ENCODE measurements at regions not wholly inside any gene's neighbourhood (a gene's known extent, or its start where the extent isn't known, plus 50 kb on each side); places are given as distances from the start of the nearest gene placed in this dataset.

GRCh38 chr7:25565949-25566348 lies 337.7 kb upstream of the NPVF start:
- CTCF ChIA-PET = interaction anchor here (0.6 to 11.2 kb wide), 49 partner anchors 9 to 1925 kb away, joined by 3 to 183 read pairs (median 4); no protein-coding TSS in a partner anchor
- no peaks in the 10 kb centered on the region for H3K9me3 Mint-ChIP-seq
- H3K4me1 Mint-ChIP-seq (ENCODE audit: low read depth) = peaks cover 1% of the 10 kb centered on the region
- no peak overlapping the region for H3K27ac Mint-ChIP-seq
- no peaks in the 10 kb centered on the region for H3K36me3 Mint-ChIP-seq (ENCODE audit: low read depth)
- DNase-seq = peak; percentile 75
- intact Hi-C loops (cut with micrococcal nuclease) = loop anchor here (1.0 to 5.0 kb wide), 3 partner anchors 175 to 307 kb away; no protein-coding TSS in a partner anchor
- no peaks in the 10 kb centered on the region for H3K27me3 Mint-ChIP-seq
- peak; percentile 100 for TF ChIP-seq CTCF (IDR thresholded peaks at IDR 0.05)
- POLR2A ChIA-PET = interaction anchor here (0.7 kb wide), 1 partner anchor 18 kb away, joined by 3 read pairs; no protein-coding TSS in a partner anchor
- H3K4me3 Mint-ChIP-seq = no peak overlapping the region
- ATAC-seq = peak; percentile 27

- H3K27ac Mint-ChIP-seq = no peak overlapping the region
- no peak overlapping the region for H3K4me3 Mint-ChIP-seq
- H3K36me3 Mint-ChIP-seq (ENCODE audit: low read depth) = no peaks in the 10 kb centered on the region
- intact Hi-C loops (cut with micrococcal nuclease) = loop anchor here (2.0 to 5.0 kb wide), 2 partner anchors 177 to 285 kb away; no protein-coding TSS in a partner anchor
- DNase-seq (no peak), ATAC-seq (no peak)
- ChIA-PET CTCF (interaction anchor here (1.1 to 11.2 kb wide), 9 partner anchors 10 to 350 kb away, joined by 3 to 183 read pairs (median 3); no protein-coding TSS in a partner anchor), POLR2A (no interaction called here)
- no peaks in the 10 kb centered on the region for H3K27me3 Mint-ChIP-seq
- peaks cover 1% of the 10 kb centered on the region for H3K4me1 Mint-ChIP-seq (ENCODE audit: low read depth)
- TF ChIP-seq CTCF (IDR thresholded peaks at IDR 0.05) = no peak
- H3K9me3 Mint-ChIP-seq = no peaks in the 10 kb centered on the region
These were observed 339.1 kb upstream of the NPVF start for GRCh38 chr7:25567430-25567829.

GRCh38 chr7:25569765-25570164 lies 341.5 kb upstream of the NPVF start:
- no peak overlapping the region for H3K4me3 Mint-ChIP-seq
- POLR2A ChIA-PET = no interaction called here
- H3K27ac Mint-ChIP-seq = no peak overlapping the region
- peaks cover 1% of the 10 kb centered on the region for H3K4me1 Mint-ChIP-seq (ENCODE audit: low read depth)
- no peaks in the 10 kb centered on the region for H3K27me3 Mint-ChIP-seq
- no peaks in the 10 kb centered on the region for H3K36me3 Mint-ChIP-seq (ENCODE audit: low read depth)
- CTCF ChIA-PET = interaction anchor here (1.5 to 11.2 kb wide), 3 partner anchors 9 to 311 kb away, joined by 4 to 183 read pairs (median 136); no protein-coding TSS in a partner anchor
- no peaks in the 10 kb centered on the region for H3K9me3 Mint-ChIP-seq
- ATAC-seq (no peak), DNase-seq (no peak)
- no peak for TF ChIP-seq CTCF (IDR thresholded peaks at IDR 0.05)
- intact Hi-C loops (cut with micrococcal nuclease) = loop anchor here (5.0 kb wide), 1 partner anchor 283 kb away; no protein-coding TSS in a partner anchor

- CTCF ChIA-PET = interaction anchor here (2.3 to 3.8 kb wide), 2 partner anchors 279 to 313 kb away, joined by 7 to 13 read pairs; no protein-coding TSS in a partner anchor
- H3K4me3 Mint-ChIP-seq = no peak overlapping the region
- ATAC-seq (no peak), DNase-seq (no peak)
- POLR2A ChIA-PET = no interaction called here
- intact Hi-C loops (cut with micrococcal nuclease) = no loop called here
- no peak overlapping the region for H3K27ac Mint-ChIP-seq
- H3K27me3 Mint-ChIP-seq = no peaks in the 10 kb centered on the region
- H3K9me3 Mint-ChIP-seq = no peaks in the 10 kb centered on the region
- no peaks in the 10 kb centered on the region for H3K36me3 Mint-ChIP-seq (ENCODE audit: low read depth)
- TF ChIP-seq CTCF (IDR thresholded peaks at IDR 0.05) = no peak
- no peaks in the 10 kb centered on the region for H3K4me1 Mint-ChIP-seq (ENCODE audit: low read depth)
These were observed 344.1 kb upstream of the NPVF start for GRCh38 chr7:25572423-25572822.

- CTCF ChIA-PET = interaction anchor here (0.8 to 3.2 kb wide), 3 partner anchors 10 to 315 kb away, joined by 3 to 18 read pairs (median 3); no protein-coding TSS in a partner anchor
- intact Hi-C loops (cut with micrococcal nuclease) = no loop called here
- Mint-ChIP-seq H3K4me3 (no peak overlapping the region), H3K9me3 (no peaks in the 10 kb centered on the region), H3K27me3 (no peaks in the 10 kb centered on the region), H3K36me3 (ENCODE audit: low read depth) (no peaks in the 10 kb centered on the region), H3K27ac (no peak overlapping the region), H3K4me1 (ENCODE audit: low read depth) (no peaks in the 10 kb centered on the region)
- no peak for TF ChIP-seq CTCF (IDR thresholded peaks at IDR 0.05)
- ATAC-seq (no peak), DNase-seq (no peak)
- POLR2A ChIA-PET = no interaction called here
These were observed 346.5 kb upstream of the NPVF start for GRCh38 chr7:25574828-25575227.

Data from activated CD8-positive, alpha-beta T cell treated with anti-CD3 and anti-CD28 coated beads for 36 hours (primary cell).